Posterior vena cava (tissue), 2 donors: ENCODE measurements at regions not wholly inside any gene's neighbourhood (a gene's known extent, or its start where the extent isn't known, plus 50 kb on each side); places are given as distances from the start of the nearest gene placed in this dataset.

ENCODE experiments used
- DNase-seq: peaks from one replicate; pipeline ENCODE4 v3.0.0-alpha.2; 2020; ENCODE audit warnings: low spot score
- intact Hi-C, 2 donors: fragments of 100-400 bp; cut with DNase I; formaldehyde crosslinking; loops; one replicate each; pipeline versions ENCODE4 v1.14.1 to v1.14.2; 2022 to 2023
- donor health status: DM: yes; HTN: yes; CAD: no.
- donor health status: DM: yes; HTN: yes; CAD: no.

- no peak for DNase-seq
- intact Hi-C loops: loop anchor here in 1 of 2 donors (10.0 kb wide), 2 partner anchors 80 to 90 kb away; partner anchors contain the start of gene KLF7
Observed at GRCh38 chr2:207254591-207255464, 89.1 kb upstream of the KLF7 start.

GRCh38 chr2:207255565-207256470 lies 90.1 kb upstream of the KLF7 start:
- intact Hi-C loops: loop anchor here in 1 of 2 donors (10.0 kb wide), 2 partner anchors 79 to 91 kb away; partner anchors contain the start of gene KLF7
- no peak for DNase-seq

- intact Hi-C loops: loop anchor here in 1 of 2 donors (10.0 kb wide), 2 partner anchors 78 to 92 kb away; partner anchors contain the start of gene KLF7
- DNase-seq: no peak
Observed at GRCh38 chr2:207256476-207257207, 90.9 kb upstream of the KLF7 start.

GRCh38 chr2:207257251-207258250 lies 91.8 kb upstream of the KLF7 start:
- intact Hi-C loops: loop anchor here in 1 of 2 donors (10.0 kb wide), 2 partner anchors 77 to 93 kb away; partner anchors contain the start of gene KLF7

GRCh38 chr2:207258263-207258991 lies 92.7 kb upstream of the KLF7 start:
- intact Hi-C loops: loop anchor here in 1 of 2 donors (10.0 kb wide), 2 partner anchors 76 to 94 kb away; partner anchors contain the start of gene KLF7
- peak; percentile 89 for DNase-seq

More at GRCh38 chr2:207257251-207258250, 91.8 kb upstream of the KLF7 start:
- no peak for DNase-seq

- no peak for DNase-seq
- intact Hi-C loops: no loop called here
Observed at GRCh38 chr2:207260021-207260420, 94.3 kb upstream of the KLF7 start.

GRCh38 chr2:207260947-207261346 lies 95.2 kb upstream of the KLF7 start:
- no peak for DNase-seq
- intact Hi-C loops: no loop called here

GRCh38 chr2:207264310-207264709 lies 98.6 kb upstream of the KLF7 start:
- intact Hi-C loops: no loop called here
- DNase-seq: no peak

- no peak for DNase-seq
- intact Hi-C loops: no loop called here
Observed at GRCh38 chr2:207265332-207265731, 99.6 kb upstream of the KLF7 start.

- intact Hi-C loops: no loop called here
- no peak for DNase-seq
Observed at GRCh38 chr2:207265869-207266268, 100.1 kb upstream of the KLF7 start.

GRCh38 chr2:207266648-207267047 lies 100.9 kb upstream of the KLF7 start:
- DNase-seq: no peak
- intact Hi-C loops: no loop called here

GRCh38 chr2:207269038-207269437 lies 103.3 kb upstream of the KLF7 start:
- no peak for DNase-seq
- intact Hi-C loops: no loop called here

GRCh38 chr2:207274530-207275189 lies 108.9 kb upstream of the KLF7 start:
- intact Hi-C loops: no loop called here
- DNase-seq: no peak

- DNase-seq: no peak
- intact Hi-C loops: no loop called here
Observed at GRCh38 chr2:207275779-207276178, 110.0 kb upstream of the KLF7 start.

GRCh38 chr2:207276248-207276647 lies 110.5 kb upstream of the KLF7 start:
- DNase-seq: no peak
- intact Hi-C loops: no loop called here

GRCh38 chr2:207276858-207277257 lies 111.1 kb upstream of the KLF7 start:
- intact Hi-C loops: no loop called here
- no peak for DNase-seq

GRCh38 chr2:207279520-207279919 lies 113.8 kb upstream of the KLF7 start:
- intact Hi-C loops: no loop called here
- no peak for DNase-seq
